ENCODE measurements at regions not wholly inside any gene's neighbourhood (a gene's known extent, or its start where the extent isn't known, plus 50 kb on each side); places are given as distances from the start of the nearest gene placed in this dataset.

- TF ChIP-seq, protein P1, sequence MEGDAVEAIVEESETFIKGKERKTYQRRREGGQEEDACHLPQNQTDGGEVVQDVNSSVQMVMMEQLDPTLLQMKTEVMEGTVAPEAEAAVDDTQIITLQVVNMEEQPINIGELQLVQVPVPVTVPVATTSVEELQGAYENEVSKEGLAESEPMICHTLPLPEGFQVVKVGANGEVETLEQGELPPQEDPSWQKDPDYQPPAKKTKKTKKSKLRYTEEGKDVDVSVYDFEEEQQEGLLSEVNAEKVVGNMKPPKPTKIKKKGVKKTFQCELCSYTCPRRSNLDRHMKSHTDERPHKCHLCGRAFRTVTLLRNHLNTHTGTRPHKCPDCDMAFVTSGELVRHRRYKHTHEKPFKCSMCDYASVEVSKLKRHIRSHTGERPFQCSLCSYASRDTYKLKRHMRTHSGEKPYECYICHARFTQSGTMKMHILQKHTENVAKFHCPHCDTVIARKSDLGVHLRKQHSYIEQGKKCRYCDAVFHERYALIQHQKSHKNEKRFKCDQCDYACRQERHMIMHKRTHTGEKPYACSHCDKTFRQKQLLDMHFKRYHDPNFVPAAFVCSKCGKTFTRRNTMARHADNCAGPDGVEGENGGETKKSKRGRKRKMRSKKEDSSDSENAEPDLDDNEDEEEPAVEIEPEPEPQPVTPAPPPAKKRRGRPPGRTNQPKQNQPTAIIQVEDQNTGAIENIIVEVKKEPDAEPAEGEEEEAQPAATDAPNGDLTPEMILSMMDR (IDR thresholded peaks at IDR 0.05) = no peak
- no peak for TF ChIP-seq EP300 (IDR thresholded peaks at IDR 0.05; ENCODE audit: low read depth)
These were observed 584.9 kb upstream of the COBL start for GRCh38 chr7:51901489-51901840.
